ENCODE measurements at regions not wholly inside any gene's neighbourhood (a gene's known extent, or its start where the extent isn't known, plus 50 kb on each side); places are given as distances from the start of the nearest gene placed in this dataset.
A peak's percentile ranks its signal among the peaks of the same experiment; 100 is the strongest.

- DNase-seq (ENCODE audit: low read depth): no peak
Measured at GRCh38 chr1:221430152-221430960, 311.5 kb downstream of the DUSP10 start.

- no peak for DNase-seq (ENCODE audit: low read depth)
Measured at GRCh38 chr1:221431068-221431651, 310.7 kb downstream of the DUSP10 start.

DNA sequence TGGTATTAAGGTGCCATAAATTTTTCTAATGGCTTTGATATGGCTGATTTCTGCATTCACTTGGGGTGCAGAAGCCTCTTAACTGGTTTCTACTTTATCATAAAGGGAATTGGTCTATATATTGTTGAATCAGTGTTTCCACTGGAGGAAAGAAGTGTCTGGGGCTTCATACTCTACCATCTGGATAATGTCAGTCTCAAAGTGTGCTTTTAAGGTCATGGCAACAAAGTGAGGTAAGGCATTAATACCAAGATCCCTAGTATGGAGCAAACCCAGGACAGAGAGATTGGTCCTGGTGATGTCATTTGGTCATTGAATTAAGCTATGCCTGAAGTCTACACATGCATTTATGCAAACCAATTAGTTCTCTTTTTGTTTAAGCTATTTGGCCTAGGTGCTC lies 309.9 kb downstream of the DUSP10 start:
- no peak for DNase-seq (ENCODE audit: low read depth)

DNA sequence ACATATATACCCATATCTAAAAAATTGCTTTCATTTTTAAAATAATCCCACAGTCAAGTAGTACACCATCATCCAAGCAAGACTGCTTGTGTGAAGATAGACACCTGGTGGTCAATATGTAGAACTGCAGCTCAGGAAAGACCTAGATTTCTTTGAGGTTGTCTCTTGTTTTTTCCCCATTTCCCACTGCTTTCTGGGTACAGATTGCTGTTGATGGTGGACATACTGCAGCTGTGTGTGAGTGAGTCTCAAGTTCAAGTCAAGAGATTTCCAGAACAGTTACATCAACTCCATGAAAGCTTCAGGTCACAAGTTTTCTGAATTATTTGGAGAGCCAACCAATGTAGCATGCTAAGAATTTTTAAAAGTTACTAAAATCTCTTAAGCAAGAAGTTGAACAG lies 306.4 kb downstream of the DUSP10 start:
- DNase-seq (ENCODE audit: low read depth): no peak

DNA sequence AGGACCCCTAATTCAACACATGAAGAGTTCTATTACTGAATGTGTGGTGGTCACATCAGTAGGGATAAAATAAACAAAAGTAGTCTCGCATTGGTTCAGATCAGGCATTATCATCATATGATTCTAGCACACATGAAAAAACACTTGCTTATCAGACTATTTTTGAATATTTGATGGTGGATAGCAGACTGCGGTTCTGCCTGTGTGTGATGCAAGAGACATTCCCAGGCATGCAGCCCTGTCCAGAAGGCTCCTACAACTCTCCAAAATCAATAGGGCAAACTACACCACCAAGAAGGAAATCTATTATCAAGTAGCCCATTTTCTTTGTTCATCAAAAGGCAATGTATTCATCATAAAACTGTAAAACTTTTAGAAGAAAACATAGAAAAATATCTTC lies 304.7 kb downstream of the DUSP10 start:
- no peak for DNase-seq (ENCODE audit: low read depth)

GRCh38 chr1:221437926-221438325 lies 304.0 kb downstream of the DUSP10 start:
- no peak for DNase-seq (ENCODE audit: low read depth)

DNA sequence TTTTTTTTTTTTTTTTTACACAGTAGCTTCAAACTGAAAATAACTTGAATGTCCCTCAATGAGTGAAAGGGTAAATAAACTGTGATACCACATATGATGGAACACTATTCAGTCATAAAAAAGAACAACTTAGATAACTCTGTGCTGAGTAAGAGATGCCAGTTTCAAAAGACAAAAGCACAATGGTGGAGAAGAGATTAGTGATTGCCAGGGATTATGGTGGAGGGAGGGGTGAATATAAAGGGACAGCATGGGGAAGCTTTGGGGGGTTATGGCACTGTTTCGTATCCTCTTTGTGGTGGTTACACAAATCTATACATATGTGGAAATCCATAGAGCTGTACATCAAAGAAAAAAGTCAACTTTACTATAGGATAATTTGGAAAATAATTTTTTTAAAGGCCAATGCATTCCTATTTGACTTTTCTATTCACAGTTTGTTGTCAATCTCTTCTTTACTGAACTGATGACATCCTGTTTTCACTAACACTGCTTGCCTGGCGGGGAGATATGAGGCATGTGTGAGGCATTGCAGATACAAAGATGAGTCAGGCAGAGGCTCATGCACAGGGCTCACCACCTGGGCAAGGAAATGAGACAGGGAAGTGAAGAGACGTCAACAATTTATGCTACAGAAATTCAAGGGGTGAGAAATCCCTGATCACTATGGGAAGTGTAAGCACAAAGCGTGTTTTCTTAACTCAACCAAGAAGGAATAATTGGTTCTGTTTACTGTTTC lies 302.7 kb downstream of the DUSP10 start:
- peak; percentile 56 for DNase-seq (ENCODE audit: low read depth)

GRCh38 chr1:221439747-221440501 lies 302.0 kb downstream of the DUSP10 start:
- DNase-seq (ENCODE audit: low read depth): peak; percentile 79

- no peak for DNase-seq (ENCODE audit: low read depth)
Measured at GRCh38 chr1:221440658-221441057, 301.2 kb downstream of the DUSP10 start.

GRCh38 chr1:221442056-221442455 lies 299.8 kb downstream of the DUSP10 start:
- no peak for DNase-seq (ENCODE audit: low read depth)

DNA sequence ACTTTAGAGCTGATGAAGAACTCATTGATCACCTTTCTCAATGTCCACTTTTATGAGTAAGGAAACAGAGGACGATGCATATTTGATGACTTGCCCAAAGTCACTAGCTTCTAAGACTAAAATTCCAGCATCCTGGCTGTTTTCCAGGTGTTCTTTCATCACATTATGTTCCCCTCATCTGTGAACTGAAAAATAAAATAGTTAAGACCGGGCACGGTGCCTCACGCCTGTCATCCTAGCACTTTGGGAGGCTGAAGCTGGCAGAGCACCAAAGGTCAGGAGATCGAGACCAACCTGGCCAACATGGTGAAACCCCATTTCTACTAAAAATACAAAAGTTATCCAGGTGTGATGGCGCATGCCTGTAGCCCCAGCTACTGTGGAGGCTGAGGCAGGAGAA lies 297.5 kb downstream of the DUSP10 start:
- DNase-seq (ENCODE audit: low read depth): no peak

DNA sequence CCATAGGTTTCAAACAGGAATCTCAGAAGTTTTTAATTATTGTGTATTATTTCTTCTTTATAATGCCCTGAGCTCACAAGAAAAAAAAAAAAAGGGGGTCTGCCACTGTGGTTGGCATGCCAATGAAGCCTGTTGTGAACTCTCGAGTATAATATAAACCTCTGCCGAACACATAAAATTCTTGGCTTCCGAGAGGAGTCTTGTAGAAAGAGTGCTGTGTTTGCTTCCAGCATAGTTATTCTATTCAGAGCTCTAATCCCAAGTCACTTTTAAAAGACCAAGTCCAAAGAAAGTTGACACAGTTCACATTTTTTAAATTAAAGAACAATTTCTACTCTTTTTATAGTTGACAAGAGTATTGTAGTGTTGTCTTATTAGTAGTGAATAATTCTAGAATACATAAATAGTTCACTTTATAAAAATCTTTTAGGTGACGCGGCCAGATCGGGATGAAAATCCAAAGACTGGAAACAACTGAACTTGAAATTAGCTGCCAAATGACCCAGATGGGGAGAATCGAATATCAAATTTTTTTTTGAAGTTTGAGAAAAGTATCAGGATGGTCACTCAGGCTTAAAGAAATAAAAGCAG lies 293.2 kb downstream of the DUSP10 start:
- DNase-seq (ENCODE audit: low read depth): no peak

DNA sequence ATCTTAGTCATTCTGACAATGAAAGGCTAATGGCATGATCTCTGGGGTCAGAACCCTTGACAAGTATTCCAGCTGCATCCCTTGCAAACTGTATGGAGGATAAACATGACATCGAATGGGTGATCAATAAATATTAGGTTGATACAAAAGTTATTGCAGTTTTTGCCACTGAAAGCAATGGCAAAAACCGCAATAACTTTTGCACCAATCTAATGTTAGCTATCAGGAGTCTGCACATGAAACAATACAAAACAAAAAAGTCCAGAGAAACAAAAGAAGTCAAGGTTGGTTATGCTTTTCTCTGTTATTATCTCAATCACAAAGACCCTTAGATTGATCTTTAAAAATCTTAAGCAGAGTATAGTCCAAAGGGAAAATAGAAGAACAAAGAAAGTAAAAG lies 292.7 kb downstream of the DUSP10 start:
- DNase-seq (ENCODE audit: low read depth): no peak

- no peak for DNase-seq (ENCODE audit: low read depth)
Measured at GRCh38 chr1:221449801-221450470, 292.0 kb downstream of the DUSP10 start.

GRCh38 chr1:221451741-221452140 lies 290.1 kb downstream of the DUSP10 start:
- no peak for DNase-seq (ENCODE audit: low read depth)

DNA sequence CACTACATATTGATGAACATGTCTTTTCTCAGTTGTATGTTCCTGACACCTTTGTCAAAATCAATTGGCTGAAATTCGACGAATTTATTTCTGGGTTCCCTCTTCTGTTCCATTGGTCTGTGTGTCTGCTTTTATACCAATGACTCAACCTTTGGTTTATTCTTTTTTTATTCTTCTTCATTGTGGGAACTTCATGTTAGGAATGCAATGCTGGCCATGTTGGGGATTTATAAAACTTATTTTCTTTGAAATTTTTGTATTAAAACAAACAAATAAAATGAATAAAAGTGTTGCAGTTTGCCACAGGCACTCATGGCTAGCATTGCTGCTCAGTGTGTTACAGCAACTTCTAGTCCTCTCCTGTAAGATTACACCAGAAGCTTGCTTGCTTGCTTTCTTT lies 287.8 kb downstream of the DUSP10 start:
- DNase-seq (ENCODE audit: low read depth): no peak

DNA sequence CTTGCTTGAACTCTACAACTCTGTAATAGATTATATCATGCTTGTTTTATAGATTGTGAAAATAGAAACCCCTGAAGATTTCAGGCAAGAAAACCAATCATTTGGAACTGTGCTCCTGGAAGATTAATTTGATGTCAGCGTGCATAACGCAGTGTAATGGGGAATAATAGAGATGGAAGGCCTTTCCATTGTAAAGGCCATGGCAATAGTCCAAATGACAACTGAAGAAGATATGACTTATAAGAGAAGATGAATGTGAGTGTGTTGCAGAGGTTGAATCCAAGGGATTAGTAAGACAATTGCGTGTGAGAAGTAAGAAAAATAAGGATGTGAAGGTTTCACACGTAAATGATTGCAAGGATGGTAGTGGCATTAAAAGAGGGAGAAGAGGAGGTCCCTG lies 285.0 kb downstream of the DUSP10 start:
- DNase-seq (ENCODE audit: low read depth): no peak

- DNase-seq (ENCODE audit: low read depth): no peak
Measured at GRCh38 chr1:221457685-221458446, 284.0 kb downstream of the DUSP10 start.

GRCh38 chr1:221458447-221459156 lies 283.3 kb downstream of the DUSP10 start:
- DNase-seq (ENCODE audit: low read depth): peak; percentile 71

DNA sequence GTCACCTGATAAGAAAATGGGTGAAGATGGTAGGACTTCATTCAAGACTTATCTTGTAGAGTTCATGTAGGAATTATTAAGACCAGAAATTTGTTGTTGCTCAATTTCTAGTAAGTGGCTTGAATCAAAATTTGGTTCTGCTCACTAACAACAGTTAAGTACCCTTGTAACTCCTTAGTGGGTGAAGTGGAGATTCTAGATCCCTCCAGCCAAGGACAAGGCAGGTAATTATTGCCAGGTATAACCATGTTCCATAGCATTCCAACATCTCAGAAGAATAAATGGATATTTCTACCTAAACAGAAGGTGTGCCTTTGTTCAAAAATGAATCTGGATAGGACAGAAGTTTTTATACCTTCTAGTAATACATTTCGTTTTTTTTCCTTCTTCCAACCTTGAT lies 282.3 kb downstream of the DUSP10 start:
- no peak for DNase-seq (ENCODE audit: low read depth)
